Keratinocyte (primary cell): ENCODE measurements at regions not wholly inside any gene's neighbourhood (a gene's known extent, or its start where the extent isn't known, plus 50 kb on each side); places are given as distances from the start of the nearest gene placed in this dataset.

Source experiments
- CTCF ChIP-seq, 3 experiments: IDR thresholded peaks in 1 of 3; conservative IDR thresholded peaks in 1 of 3; optimal IDR thresholded peaks in 1 of 3; 2 replicates in 2 of 3; 3 replicates in 1 of 3; pipeline versions ENCODE3 to v1.5.1; 2011; ENCODE audit warnings: low read length in 3 of 3, mild to moderate bottlenecking in 3 of 3, moderate library complexity in 2 of 3, control low read depth in 1 of 3, inconsistent platforms in 1 of 3; ENCODE audit not compliant: insufficient read depth in 2 of 3; ENCODE audit errors: extremely low read depth in 1 of 3
- EZH2 ChIP-seq: IDR thresholded peaks from one replicate; pipeline ENCODE4 v1.6.1; 2012; ENCODE audit warnings: inconsistent platforms, mild to moderate bottlenecking, low read length, moderate library complexity

GRCh38 chr9:101881508-101881907 lies 143.1 kb upstream of the GRIN3A start:
- TF ChIP-seq CTCF (optimal IDR thresholded peaks at IDR 0.05 in 1 of 3, IDR thresholded peaks at IDR 0.05 in 1 of 3, conservative IDR thresholded peaks at IDR 0.05 in 1 of 3; ENCODE audit: extremely low read depth in 1 of 3, insufficient read depth in 2 of 3, low read length in 3 of 3) (no peak), EZH2 (no peak)
